Gastrocnemius medialis (tissue), 4 donors: ENCODE measurements at regions not wholly inside any gene's neighbourhood (a gene's known extent, or its start where the extent isn't known, plus 50 kb on each side); places are given as distances from the start of the nearest gene placed in this dataset.

Experiments
- ATAC-seq, 2 donors: fragments of 150-250 bp; one replicate each; pipeline ENCODE4 v1.9.1; 2016
- DNase-seq, 2 donors: peaks; one replicate each; pipeline ENCODE4 v3.0.0-alpha.2; 2019
- H3K27ac ChIP-seq, 4 donors: fragments of 200-600 bp; sonication (generic); 1 replicate in 1 of 4; 2 replicates in 3 of 4; pipeline ENCODE4 v1.5.1; 2016 to 2018; ENCODE audit warnings: mild to moderate bottlenecking in 2 of 4, moderate library complexity in 1 of 4
- H3K27me3 ChIP-seq, 3 donors: fragments of 200-600 bp; sonication (generic) in 2 of 3; 1 replicate in 1 of 3; 2 replicates in 2 of 3; pipeline versions ENCODE4 v1.5.1 to v1.6.0; 2016 to 2019; ENCODE audit warnings: mild to moderate bottlenecking in 1 of 3, moderate library complexity in 1 of 3
- H3K36me3 ChIP-seq, 2 donors: fragments of 200-600 bp; sonication (generic) in 1 of 2; one replicate each; pipeline ENCODE4 v1.5.1; 2017 to 2018
- H3K4me1 ChIP-seq, 2 donors: fragments of 200-600 bp; sonication (generic) in 1 of 2; one replicate each; pipeline ENCODE4 v1.5.1; 2016 to 2017; ENCODE audit warnings: mild to moderate bottlenecking in 2 of 2
- H3K4me3 ChIP-seq, 4 donors: fragments of 200-600 bp; sonication (generic) in 3 of 4; 1 replicate in 1 of 4; 2 replicates in 3 of 4; pipeline ENCODE4 v1.5.1; 2016 to 2019; ENCODE audit warnings: mild to moderate bottlenecking in 2 of 4
- H3K9me3 ChIP-seq, 3 donors: fragments of 200-600 bp; sonication (generic) in 2 of 3; 1 replicate in 1 of 3; 2 replicates in 2 of 3; pipeline ENCODE4 v1.5.1; 2016 to 2019
- CTCF ChIP-seq, 5 experiments: fragments of 450-650 bp in 3 of 5; fragments of 200-600 bp in 2 of 5; sonication (generic) in 2 of 5; IDR thresholded peaks in 4 of 5; conservative IDR thresholded peaks in 1 of 5; 1 replicate in 4 of 5; 2 replicates in 1 of 5; pipeline ENCODE4 v1.5.1; 2016 to 2019; ENCODE audit warnings: antibody characterized with exemption in 5 of 5, mild to moderate bottlenecking in 3 of 5, moderate library complexity in 3 of 5
- POLR2A ChIP-seq, 2 donors: fragments of 450-650 bp; IDR thresholded peaks; one replicate each; pipeline ENCODE4 v1.6.1; 2017; ENCODE audit warnings: antibody characterized with exemption in 2 of 2, mild to moderate bottlenecking in 2 of 2, moderate library complexity in 2 of 2
- in situ Hi-C, 4 donors: fragments of 200-750 bp; cut with MboI; loops; one replicate each; pipeline versions ENCODE4 v1.15.0 to v1.8.0; 2017; ENCODE audit warnings: low sequenced_read_pairs in 4 of 4
- intact Hi-C: fragments of 100-400 bp; cut with DNase I; formaldehyde crosslinking; loops from one replicate; pipeline ENCODE4 v1.15.1; 2023; ENCODE audit warnings: low total_unique reads

GRCh38 chr10:111150691-111151090 lies 73.9 kb downstream of the ADRA2A start:
- no peak overlapping the region for H3K4me3 ChIP-seq
- no peaks in the 10 kb centered on the region for H3K9me3 ChIP-seq
- H3K27me3 ChIP-seq: peaks cover 0 to under 1% (median 0%) of the 10 kb centered on the region in 3 donors
- no peak overlapping the region for H3K27ac ChIP-seq
- no peak for ATAC-seq
- H3K36me3 ChIP-seq: no peaks in the 10 kb centered on the region
- in situ Hi-C loops: no loop called here
- intact Hi-C loops: no loop called here
- TF ChIP-seq CTCF (IDR thresholded peaks at IDR 0.05 in 4 of 5, conservative IDR thresholded peaks at IDR 0.05 in 1 of 5) (no peak), POLR2A (IDR thresholded peaks at IDR 0.05) (no peak)
- DNase-seq: no peak
- H3K4me1 ChIP-seq: peaks cover 6 to 11% of the 10 kb centered on the region in 2 donors

- peaks cover 6 to 11% of the 10 kb centered on the region in 2 donors for H3K4me1 ChIP-seq
- ATAC-seq (no peak), DNase-seq (no peak)
- no peak overlapping the region for H3K27ac ChIP-seq
- no peaks in the 10 kb centered on the region for H3K36me3 ChIP-seq
- peaks cover 0 to under 1% (median 0%) of the 10 kb centered on the region in 3 donors for H3K27me3 ChIP-seq
- no peak for TF ChIP-seq CTCF (IDR thresholded peaks at IDR 0.05 in 4 of 5, conservative IDR thresholded peaks at IDR 0.05 in 1 of 5)
- no peak for TF ChIP-seq POLR2A (IDR thresholded peaks at IDR 0.05)
- in situ Hi-C loops: no loop called here
- no peaks in the 10 kb centered on the region for H3K9me3 ChIP-seq
- intact Hi-C loops: no loop called here
- no peak overlapping the region for H3K4me3 ChIP-seq
Observed at GRCh38 chr10:111151595-111152307, 74.9 kb downstream of the ADRA2A start.

DNA sequence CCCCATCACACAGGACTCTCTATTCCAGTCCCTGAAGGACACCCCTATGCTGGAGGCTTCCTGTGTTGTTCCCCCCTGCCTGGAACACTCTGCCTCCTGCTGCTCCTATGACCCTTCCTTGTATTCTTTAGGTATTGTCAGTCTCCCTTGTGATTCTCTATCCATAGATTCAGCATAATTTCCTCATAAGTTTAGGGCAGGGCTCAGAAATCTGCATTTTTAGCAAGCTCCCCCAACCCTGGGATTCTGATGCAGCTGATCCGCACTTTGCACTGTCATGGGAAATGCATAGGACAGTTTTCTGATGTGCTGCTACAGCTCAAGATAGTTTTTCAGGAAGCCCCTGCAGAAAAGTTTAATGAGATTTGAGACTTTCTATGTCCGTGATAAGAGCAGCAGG lies 79.9 kb downstream of the ADRA2A start:
- H3K4me1 ChIP-seq: no peaks in the 10 kb centered on the region
- no peak overlapping the region for H3K4me3 ChIP-seq
- in situ Hi-C loops (no loop called here), intact Hi-C loops (no loop called here)
- no peaks in the 10 kb centered on the region for H3K36me3 ChIP-seq
- no peak overlapping the region for H3K27ac ChIP-seq
- H3K9me3 ChIP-seq: no peaks in the 10 kb centered on the region
- no peak for ATAC-seq
- DNase-seq: no peak
- H3K27me3 ChIP-seq: peaks cover 0 to 6% (median 4%) of the 10 kb centered on the region in 3 donors
- TF ChIP-seq CTCF (IDR thresholded peaks at IDR 0.05 in 4 of 5, conservative IDR thresholded peaks at IDR 0.05 in 1 of 5): no peak
- TF ChIP-seq POLR2A (IDR thresholded peaks at IDR 0.05): no peak

DNA sequence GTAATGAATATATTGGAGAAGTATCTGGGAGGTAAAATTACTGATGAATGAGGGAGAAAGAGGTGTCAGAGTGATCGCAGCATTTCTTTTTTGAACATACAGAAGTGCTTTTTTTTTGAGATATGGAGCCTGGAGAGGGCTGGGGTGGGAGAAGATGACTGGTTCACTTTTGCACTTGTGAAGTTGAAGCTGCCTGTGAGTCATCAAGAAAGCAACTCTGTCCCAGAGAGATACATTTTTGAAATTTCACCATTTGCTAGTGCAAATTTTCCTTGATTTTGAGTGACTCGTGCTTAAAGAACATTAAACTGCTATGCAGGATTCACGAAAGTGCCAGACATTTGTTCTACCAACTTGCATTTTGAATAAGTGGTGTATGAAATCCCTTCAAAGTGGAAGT lies 81.8 kb downstream of the ADRA2A start:
- ATAC-seq (no peak), DNase-seq (no peak)
- intact Hi-C loops: no loop called here
- Histone ChIP-seq H3K27ac (no peak overlapping the region), H3K9me3 (no peaks in the 10 kb centered on the region), H3K4me1 (no peaks in the 10 kb centered on the region), H3K4me3 (no peak overlapping the region), H3K27me3 (peaks cover 0 to 6% (median 4%) of the 10 kb centered on the region in 3 donors), H3K36me3 (no peaks in the 10 kb centered on the region)
- TF ChIP-seq CTCF (IDR thresholded peaks at IDR 0.05 in 4 of 5, conservative IDR thresholded peaks at IDR 0.05 in 1 of 5) (no peak), POLR2A (IDR thresholded peaks at IDR 0.05) (no peak)
- in situ Hi-C loops: no loop called here
